CD1c-positive myeloid dendritic cell (primary cell): ENCODE measurements at regions not wholly inside any gene's neighbourhood (a gene's known extent, or its start where the extent isn't known, plus 50 kb on each side); places are given as distances from the start of the nearest gene placed in this dataset.
A peak's percentile ranks its signal among the peaks of the same experiment; 100 is the strongest.
"Not testable (repeated sequence)": the region's sequence is repeated elsewhere in the genome, so short reads cannot be mapped to it uniquely, and the experiment has no call there.

Experiments used
- DNase-seq: peaks from one replicate; pipeline ENCODE4 v3.0.0-alpha.2; 2016; ENCODE audit errors: extremely low spot score

GRCh38 chr7:67901808-67902480 lies 905.3 kb downstream of the TYW1 start:
- DNase-seq = no peak

- no peak for DNase-seq
Measured at GRCh38 chr7:67907792-67908191, 911.2 kb downstream of the TYW1 start.

GRCh38 chr7:67912437-67912836 lies 915.8 kb downstream of the TYW1 start:
- DNase-seq = no peak

GRCh38 chr7:67913604-67914003 lies 917.0 kb downstream of the TYW1 start:
- no peak for DNase-seq

- DNase-seq = not testable (repeated sequence)
Measured at GRCh38 chr7:67916111-67916510, 919.5 kb downstream of the TYW1 start.

GRCh38 chr7:67916571-67917436 lies 920.2 kb downstream of the TYW1 start:
- no peak for DNase-seq

GRCh38 chr7:67917437-67917755 lies 920.8 kb downstream of the TYW1 start:
- no peak for DNase-seq

GRCh38 chr7:67918158-67918557 lies 921.5 kb downstream of the TYW1 start:
- peak; percentile 65 for DNase-seq

- DNase-seq = no peak
Measured at GRCh38 chr7:67923286-67923685, 926.7 kb downstream of the TYW1 start.

- no peak for DNase-seq
Measured at GRCh38 chr7:67928141-67928540, 931.5 kb downstream of the TYW1 start.

GRCh38 chr7:67936447-67936846 lies 939.8 kb downstream of the TYW1 start:
- DNase-seq = not testable (repeated sequence)

GRCh38 chr7:67940400-67940799 lies 943.8 kb downstream of the TYW1 start:
- DNase-seq = no peak

- no peak for DNase-seq
Measured at GRCh38 chr7:67947191-67947590, 950.6 kb downstream of the TYW1 start.

GRCh38 chr7:67947646-67948045 lies 951.0 kb downstream of the TYW1 start:
- no peak for DNase-seq

GRCh38 chr7:67950321-67951083 lies 953.9 kb downstream of the TYW1 start:
- DNase-seq = no peak

GRCh38 chr7:67955061-67955460 lies 958.4 kb downstream of the TYW1 start:
- no peak for DNase-seq

- DNase-seq = no peak
Measured at GRCh38 chr7:67962863-67963262, 966.2 kb downstream of the TYW1 start.

- DNase-seq = no peak
Measured at GRCh38 chr7:67976490-67976889, 979.9 kb downstream of the TYW1 start.

- DNase-seq = no peak
Measured at GRCh38 chr7:67983486-67983885, 986.9 kb downstream of the TYW1 start.

GRCh38 chr7:67984326-67984725 lies 987.7 kb downstream of the TYW1 start:
- no peak for DNase-seq

- no peak for DNase-seq
Measured at GRCh38 chr7:67989142-67989541, 992.5 kb downstream of the TYW1 start.

GRCh38 chr7:67990003-67990402 lies 993.4 kb downstream of the TYW1 start:
- DNase-seq = no peak

GRCh38 chr7:67990716-67991115 lies 994.1 kb downstream of the TYW1 start:
- DNase-seq = no peak
